ENCODE measurements at regions not wholly inside any gene's neighbourhood (a gene's known extent, or its start where the extent isn't known, plus 50 kb on each side); places are given as distances from the start of the nearest gene placed in this dataset.
"Not testable (repeated sequence)": the region's sequence is repeated elsewhere in the genome, so short reads cannot be mapped to it uniquely, and the experiment has no call there.

- no peak for TF ChIP-seq CTCF (conservative IDR thresholded peaks at IDR 0.05; ENCODE audit: low read depth, low read length)
- DNase-seq (ENCODE audit: low read depth) = no peak
- H3K4me3 ChIP-seq (ENCODE audit: low read depth, low read length) = no peak overlapping the region
These were observed 298.2 kb downstream of the RPAP3 start for GRCh38 chr12:47407463-47408129.

- no peak overlapping the region for H3K4me3 ChIP-seq (ENCODE audit: low read depth, low read length)
- no peak for TF ChIP-seq CTCF (conservative IDR thresholded peaks at IDR 0.05; ENCODE audit: low read depth, low read length)
- no peak for DNase-seq (ENCODE audit: low read depth)
These were observed 302.1 kb downstream of the RPAP3 start for GRCh38 chr12:47403681-47404080.

- H3K4me3 ChIP-seq (ENCODE audit: low read depth, low read length); DNase-seq (ENCODE audit: low read depth): not testable (repeated sequence)
These were observed 304.6 kb downstream of the RPAP3 start for GRCh38 chr12:47401196-47401595.

GRCh38 chr12:47400266-47400665, 305.6 kb downstream of the RPAP3 start:
- TF ChIP-seq CTCF (conservative IDR thresholded peaks at IDR 0.05; ENCODE audit: low read depth, low read length) = no peak
- H3K4me3 ChIP-seq (ENCODE audit: low read depth, low read length) = no peak overlapping the region
- DNase-seq (ENCODE audit: low read depth) = no peak

GRCh38 chr12:47397664-47398281, 308.1 kb downstream of the RPAP3 start:
- DNase-seq (ENCODE audit: low read depth) = peak; percentile 89
- TF ChIP-seq CTCF (conservative IDR thresholded peaks at IDR 0.05; ENCODE audit: low read depth, low read length) = peak; percentile 82
- no peak overlapping the region for H3K4me3 ChIP-seq (ENCODE audit: low read depth, low read length)

- TF ChIP-seq CTCF (conservative IDR thresholded peaks at IDR 0.05; ENCODE audit: low read depth, low read length) = no peak
- no peak overlapping the region for H3K4me3 ChIP-seq (ENCODE audit: low read depth, low read length)
- DNase-seq (ENCODE audit: low read depth) = no peak
These were observed 308.7 kb downstream of the RPAP3 start for GRCh38 chr12:47396902-47397663.

GRCh38 chr12:47394070-47394469, 311.8 kb downstream of the RPAP3 start:
- H3K4me3 ChIP-seq (ENCODE audit: low read depth, low read length) = no peak overlapping the region
- no peak for DNase-seq (ENCODE audit: low read depth)
- TF ChIP-seq CTCF (conservative IDR thresholded peaks at IDR 0.05; ENCODE audit: low read depth, low read length) = no peak

Data from choroid plexus epithelial cell (primary cell).